ENCODE measurements at regions not wholly inside any gene's neighbourhood (a gene's known extent, or its start where the extent isn't known, plus 50 kb on each side); places are given as distances from the start of the nearest gene placed in this dataset.
A peak's percentile ranks its signal among the peaks of the same experiment; 100 is the strongest.
"Not testable (repeated sequence)": the region's sequence is repeated elsewhere in the genome, so short reads cannot be mapped to it uniquely, and the experiment has no call there.

DNA sequence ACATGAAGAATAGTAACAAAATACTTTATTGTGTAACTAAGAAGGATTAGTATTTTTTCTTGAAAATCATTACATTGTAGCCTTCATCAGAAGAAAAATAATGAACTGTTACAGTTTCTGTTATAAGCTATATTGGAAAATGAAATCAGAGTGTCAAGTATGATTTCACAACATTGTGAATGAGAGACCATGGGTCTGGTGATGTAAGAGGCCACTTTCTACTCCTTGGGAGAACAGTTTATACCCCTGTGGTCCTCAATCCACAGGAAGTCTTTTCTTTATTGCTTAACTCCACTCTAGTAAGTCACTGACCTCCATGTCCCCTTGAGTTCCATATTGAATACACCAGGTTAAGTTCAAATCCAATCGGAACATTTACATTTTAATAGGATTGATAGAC, 218.7 kb upstream of the FERMT1 start:
- Histone ChIP-seq H4K91ac (ENCODE audit: low read length) (no peak overlapping the region), H3K79me1 (replicated peaks; ENCODE audit: low read length, poor library complexity, severe bottlenecking) (no peaks in the 10 kb centered on the region), H2BK12ac (ENCODE audit: low read length in 2 of 2) (no peak overlapping the region), H3K4me2 (ENCODE audit: low read length, poor library complexity, severe bottlenecking) (no peak overlapping the region), H3K9me3 (ENCODE audit: control insufficient read depth, low read length) (no peaks in the 10 kb centered on the region), H3K4ac (ENCODE audit: low read depth in 1 of 2, low read length in 2 of 2) (no peak overlapping the region), H3K18ac (ENCODE audit: low read depth in 1 of 2, low read length in 2 of 2) (no peak overlapping the region), H2BK15ac (ENCODE audit: low read depth, poor library complexity, severe bottlenecking) (no peak overlapping the region), H3K27me3 (ENCODE audit: control insufficient read depth in 1 of 2, insufficient read depth in 1 of 2, low read length in 2 of 2) (no peaks in the 10 kb centered on the region), H3K23ac (ENCODE audit: low read length in 2 of 2) (no peak overlapping the region), H3K27ac (ENCODE audit: low read length, poor library complexity, severe bottlenecking) (no peak overlapping the region), H4K8ac (ENCODE audit: low read length) (no peak overlapping the region), H3K14ac (ENCODE audit: low read length in 2 of 2) (no peak overlapping the region), H3K4me3 (ENCODE audit: insufficient read depth in 1 of 2, low read depth in 1 of 2, low read length in 2 of 2) (no peak overlapping the region), H3K36me3 (ENCODE audit: control insufficient read depth in 1 of 2, insufficient read depth in 2 of 2, low read depth in 1 of 2, low read length in 2 of 2) (no peaks in the 10 kb centered on the region), H2BK5ac (ENCODE audit: low read depth, low read length, poor library complexity, severe bottlenecking) (no peak overlapping the region), H3K4me1 (ENCODE audit: control insufficient read depth, insufficient read depth, low read depth, low read length) (no peaks in the 10 kb centered on the region), H2AK5ac (ENCODE audit: low read length, severe bottlenecking) (no peak overlapping the region), H2BK120ac (ENCODE audit: low read depth, low read length) (no peak overlapping the region), H2AFZ (ENCODE audit: low read depth, low read length) (no peak overlapping the region), H3K9ac (ENCODE audit: low read length) (no peak overlapping the region)
- 100% methylated on average over 1 of the region's 1 CpG for WGBS
- DNase-seq = no peak

DNA sequence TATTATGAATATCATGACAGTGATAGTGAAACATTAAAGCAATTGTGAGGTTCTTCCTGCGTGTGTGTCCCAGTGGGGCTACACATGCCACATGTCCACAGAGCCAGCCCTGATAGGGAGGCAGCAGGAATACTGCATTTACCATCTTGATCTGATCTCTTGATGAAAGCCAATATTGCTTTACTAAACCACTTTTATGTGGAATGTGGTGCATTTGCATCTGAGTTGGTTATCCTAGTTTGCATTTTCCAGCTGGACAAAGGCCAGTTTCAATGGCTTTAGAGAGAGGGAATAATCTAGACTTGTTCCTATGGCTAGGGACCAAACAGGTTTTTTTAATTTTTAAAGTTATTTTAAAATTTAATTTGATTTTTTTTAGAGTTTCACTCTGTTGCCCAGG, 216.3 kb upstream of the FERMT1 start:
- no peak overlapping the region for H3K14ac ChIP-seq (ENCODE audit: low read length in 2 of 2)
- H2AFZ ChIP-seq (ENCODE audit: low read depth, low read length) = no peak overlapping the region
- H4K8ac ChIP-seq (ENCODE audit: low read length) = no peak overlapping the region
- no peak overlapping the region for H2BK12ac ChIP-seq (ENCODE audit: low read length in 2 of 2)
- no peaks in the 10 kb centered on the region for H3K36me3 ChIP-seq (ENCODE audit: control insufficient read depth in 1 of 2, insufficient read depth in 2 of 2, low read depth in 1 of 2, low read length in 2 of 2)
- H2BK5ac ChIP-seq (ENCODE audit: low read depth, low read length, poor library complexity, severe bottlenecking) = no peak overlapping the region
- no peak overlapping the region for H3K18ac ChIP-seq (ENCODE audit: low read depth in 1 of 2, low read length in 2 of 2)
- H3K79me1 ChIP-seq (replicated peaks; ENCODE audit: low read length, poor library complexity, severe bottlenecking) = no peaks in the 10 kb centered on the region
- no peak overlapping the region for H3K4me2 ChIP-seq (ENCODE audit: low read length, poor library complexity, severe bottlenecking)
- H3K27me3 ChIP-seq (ENCODE audit: control insufficient read depth in 1 of 2, insufficient read depth in 1 of 2, low read length in 2 of 2) = no peaks in the 10 kb centered on the region
- no peak for DNase-seq
- WGBS = 82% methylated on average over 1 of the region's 1 CpG
- no peak overlapping the region for H3K23ac ChIP-seq (ENCODE audit: low read length in 2 of 2)
- H4K91ac ChIP-seq (ENCODE audit: low read length) = peak overlapping the region; percentile 46
- no peak overlapping the region for H2AK5ac ChIP-seq (ENCODE audit: low read length, severe bottlenecking)
- H3K9ac ChIP-seq (ENCODE audit: low read length) = no peak overlapping the region
- no peaks in the 10 kb centered on the region for H3K4me1 ChIP-seq (ENCODE audit: control insufficient read depth, insufficient read depth, low read depth, low read length)
- no peak overlapping the region for H3K27ac ChIP-seq (ENCODE audit: low read length, poor library complexity, severe bottlenecking)
- H3K4ac ChIP-seq (ENCODE audit: low read depth in 1 of 2, low read length in 2 of 2) = no peak overlapping the region
- H2BK120ac ChIP-seq (ENCODE audit: low read depth, low read length) = no peak overlapping the region
- no peak overlapping the region for H2BK15ac ChIP-seq (ENCODE audit: low read depth, poor library complexity, severe bottlenecking)
- peaks cover 4% of the 10 kb centered on the region for H3K9me3 ChIP-seq (ENCODE audit: control insufficient read depth, low read length)
- H3K4me3 ChIP-seq (ENCODE audit: insufficient read depth in 1 of 2, low read depth in 1 of 2, low read length in 2 of 2) = no peak overlapping the region

DNA sequence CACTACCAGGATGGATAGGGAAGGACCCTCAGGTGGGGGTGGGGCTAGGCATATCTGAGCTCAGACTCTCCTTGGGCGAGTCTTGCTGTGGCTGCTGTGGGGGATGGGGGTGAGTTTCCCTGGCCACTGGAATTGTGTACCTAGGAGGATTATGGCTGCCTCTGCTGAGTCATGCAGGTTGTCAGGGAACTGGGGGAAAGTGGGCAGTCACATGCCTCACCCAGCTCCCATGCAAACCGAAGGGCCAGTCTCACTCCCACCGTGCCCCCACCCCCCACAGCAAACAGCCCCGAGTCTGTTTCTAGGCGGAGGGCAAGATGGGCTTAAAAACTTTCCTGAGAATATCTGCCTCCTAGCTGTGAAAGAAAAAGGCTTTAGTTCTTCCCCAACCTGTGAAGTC, 210.3 kb upstream of the FERMT1 start:
- Histone ChIP-seq H3K79me1 (replicated peaks; ENCODE audit: low read length, poor library complexity, severe bottlenecking) (no peaks in the 10 kb centered on the region), H2AK5ac (ENCODE audit: low read length, severe bottlenecking) (no peak overlapping the region), H3K14ac (ENCODE audit: low read length in 2 of 2) (no peak overlapping the region), H3K4me1 (ENCODE audit: control insufficient read depth, insufficient read depth, low read depth, low read length) (no peaks in the 10 kb centered on the region), H3K9ac (ENCODE audit: low read length) (no peak overlapping the region), H2BK5ac (ENCODE audit: low read depth, low read length, poor library complexity, severe bottlenecking) (no peak overlapping the region), H2AFZ (ENCODE audit: low read depth, low read length) (no peak overlapping the region), H3K18ac (ENCODE audit: low read depth in 1 of 2, low read length in 2 of 2) (no peak overlapping the region), H3K4me3 (ENCODE audit: insufficient read depth in 1 of 2, low read depth in 1 of 2, low read length in 2 of 2) (no peak overlapping the region), H3K4ac (ENCODE audit: low read depth in 1 of 2, low read length in 2 of 2) (no peak overlapping the region), H3K4me2 (ENCODE audit: low read length, poor library complexity, severe bottlenecking) (no peak overlapping the region), H3K9me3 (ENCODE audit: control insufficient read depth, low read length) (peaks cover 9% of the 10 kb centered on the region), H3K36me3 (ENCODE audit: control insufficient read depth in 1 of 2, insufficient read depth in 2 of 2, low read depth in 1 of 2, low read length in 2 of 2) (no peaks in the 10 kb centered on the region), H4K91ac (ENCODE audit: low read length) (no peak overlapping the region), H2BK120ac (ENCODE audit: low read depth, low read length) (no peak overlapping the region), H3K23ac (ENCODE audit: low read length in 2 of 2) (no peak overlapping the region), H2BK15ac (ENCODE audit: low read depth, poor library complexity, severe bottlenecking) (no peak overlapping the region), H2BK12ac (ENCODE audit: low read length in 2 of 2) (peak overlapping the region in 1 of 2 experiments; percentile 39), H4K8ac (ENCODE audit: low read length) (peak overlapping the region; percentile 28), H3K27me3 (ENCODE audit: control insufficient read depth in 1 of 2, insufficient read depth in 1 of 2, low read length in 2 of 2) (no peaks in the 10 kb centered on the region), H3K27ac (ENCODE audit: low read length, poor library complexity, severe bottlenecking) (no peak overlapping the region)
- WGBS = 89% methylated on average over 5 of the region's 5 CpGs
- no peak for DNase-seq

DNA sequence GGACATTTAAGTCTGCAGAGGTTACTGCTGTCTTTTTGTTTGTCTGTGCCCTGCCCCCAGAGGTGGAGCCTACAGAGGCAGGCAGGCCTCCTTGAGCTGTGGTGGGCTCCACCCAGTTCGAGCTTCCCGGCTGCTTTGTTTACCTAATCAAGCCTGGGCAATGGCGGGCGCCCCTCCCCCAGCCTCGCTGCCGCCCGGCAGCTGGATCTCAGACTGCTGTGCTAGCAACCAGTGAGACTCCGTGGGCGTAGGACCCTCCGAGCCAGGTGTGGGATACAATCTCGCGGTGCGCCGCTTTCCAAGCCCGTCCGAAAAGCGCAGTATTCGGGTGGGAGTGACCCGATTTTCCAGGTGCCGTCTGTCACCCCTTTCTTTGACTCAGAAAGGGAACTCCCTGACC, 198.4 kb upstream of the FERMT1 start:
- not testable (repeated sequence) for H4K91ac ChIP-seq (ENCODE audit: low read length); H3K4me1 ChIP-seq (ENCODE audit: control insufficient read depth, insufficient read depth, low read depth, low read length); H3K27me3 ChIP-seq (ENCODE audit: control insufficient read depth in 1 of 2, insufficient read depth in 1 of 2, low read length in 2 of 2); H3K36me3 ChIP-seq (ENCODE audit: control insufficient read depth in 1 of 2, insufficient read depth in 2 of 2, low read depth in 1 of 2, low read length in 2 of 2); H2BK120ac ChIP-seq (ENCODE audit: low read depth, low read length); H3K9ac ChIP-seq (ENCODE audit: low read length); H2BK12ac ChIP-seq (ENCODE audit: low read length in 2 of 2); H4K8ac ChIP-seq (ENCODE audit: low read length); H3K4me2 ChIP-seq (ENCODE audit: low read length, poor library complexity, severe bottlenecking); H2BK5ac ChIP-seq (ENCODE audit: low read depth, low read length, poor library complexity, severe bottlenecking); H2BK15ac ChIP-seq (ENCODE audit: low read depth, poor library complexity, severe bottlenecking); H2AFZ ChIP-seq (ENCODE audit: low read depth, low read length); DNase-seq; H3K27ac ChIP-seq (ENCODE audit: low read length, poor library complexity, severe bottlenecking); H3K18ac ChIP-seq (ENCODE audit: low read depth in 1 of 2, low read length in 2 of 2); H3K79me1 ChIP-seq (replicated peaks; ENCODE audit: low read length, poor library complexity, severe bottlenecking); H3K23ac ChIP-seq (ENCODE audit: low read length in 2 of 2); H3K4me3 ChIP-seq (ENCODE audit: insufficient read depth in 1 of 2, low read depth in 1 of 2, low read length in 2 of 2); H3K14ac ChIP-seq (ENCODE audit: low read length in 2 of 2); H3K9me3 ChIP-seq (ENCODE audit: control insufficient read depth, low read length); H3K4ac ChIP-seq (ENCODE audit: low read depth in 1 of 2, low read length in 2 of 2); H2AK5ac ChIP-seq (ENCODE audit: low read length, severe bottlenecking)
- 73% methylated on average over 5 of the region's 20 CpGs for WGBS
